Fibroblast of the aortic adventitia (primary cell): ENCODE measurements at regions not wholly inside any gene's neighbourhood (a gene's known extent, or its start where the extent isn't known, plus 50 kb on each side); places are given as distances from the start of the nearest gene placed in this dataset.

Experiments
- DNase-seq: peaks from one replicate; pipeline ENCODE4 v3.0.0-alpha.2; 2010; ENCODE audit warnings: low read depth
- H3K4me3 ChIP-seq: 2 replicates; pipeline ENCODE4 v1.5.1; 2011; ENCODE audit warnings: low read depth, mild to moderate bottlenecking, control low read depth, low read length, moderate library complexity
- TF ChIP-seq, protein P1 (sequence below): IDR thresholded peaks from 2 replicates; pipeline ENCODE4 v1.5.1; 2011; ENCODE audit warnings: mild to moderate bottlenecking, low read length, control low read depth, inconsistent platforms; ENCODE audit not compliant: insufficient read depth

DNA sequence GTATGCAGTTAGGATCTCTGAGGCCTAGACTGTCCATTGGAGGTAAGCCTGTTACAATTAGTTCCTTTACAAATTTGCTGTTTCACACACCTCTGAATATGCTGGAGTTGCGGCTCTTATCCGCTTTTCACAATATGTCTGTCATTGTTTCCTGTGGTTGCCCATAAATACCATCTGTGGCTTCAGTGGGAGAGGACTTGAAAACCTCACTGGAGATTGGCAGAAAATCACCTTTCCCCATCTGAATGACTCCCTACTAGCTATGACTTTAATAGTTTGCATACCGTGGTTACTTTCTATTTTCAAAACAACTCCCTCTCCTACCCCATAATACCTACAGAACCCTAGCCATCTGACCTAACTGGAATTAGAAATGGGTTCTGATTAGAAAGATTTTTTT lies 454.3 kb downstream of the PCDH17 start:
- TF ChIP-seq, protein P1, sequence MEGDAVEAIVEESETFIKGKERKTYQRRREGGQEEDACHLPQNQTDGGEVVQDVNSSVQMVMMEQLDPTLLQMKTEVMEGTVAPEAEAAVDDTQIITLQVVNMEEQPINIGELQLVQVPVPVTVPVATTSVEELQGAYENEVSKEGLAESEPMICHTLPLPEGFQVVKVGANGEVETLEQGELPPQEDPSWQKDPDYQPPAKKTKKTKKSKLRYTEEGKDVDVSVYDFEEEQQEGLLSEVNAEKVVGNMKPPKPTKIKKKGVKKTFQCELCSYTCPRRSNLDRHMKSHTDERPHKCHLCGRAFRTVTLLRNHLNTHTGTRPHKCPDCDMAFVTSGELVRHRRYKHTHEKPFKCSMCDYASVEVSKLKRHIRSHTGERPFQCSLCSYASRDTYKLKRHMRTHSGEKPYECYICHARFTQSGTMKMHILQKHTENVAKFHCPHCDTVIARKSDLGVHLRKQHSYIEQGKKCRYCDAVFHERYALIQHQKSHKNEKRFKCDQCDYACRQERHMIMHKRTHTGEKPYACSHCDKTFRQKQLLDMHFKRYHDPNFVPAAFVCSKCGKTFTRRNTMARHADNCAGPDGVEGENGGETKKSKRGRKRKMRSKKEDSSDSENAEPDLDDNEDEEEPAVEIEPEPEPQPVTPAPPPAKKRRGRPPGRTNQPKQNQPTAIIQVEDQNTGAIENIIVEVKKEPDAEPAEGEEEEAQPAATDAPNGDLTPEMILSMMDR: no peak
- no peak for DNase-seq
- no peak overlapping the region for H3K4me3 ChIP-seq

DNA sequence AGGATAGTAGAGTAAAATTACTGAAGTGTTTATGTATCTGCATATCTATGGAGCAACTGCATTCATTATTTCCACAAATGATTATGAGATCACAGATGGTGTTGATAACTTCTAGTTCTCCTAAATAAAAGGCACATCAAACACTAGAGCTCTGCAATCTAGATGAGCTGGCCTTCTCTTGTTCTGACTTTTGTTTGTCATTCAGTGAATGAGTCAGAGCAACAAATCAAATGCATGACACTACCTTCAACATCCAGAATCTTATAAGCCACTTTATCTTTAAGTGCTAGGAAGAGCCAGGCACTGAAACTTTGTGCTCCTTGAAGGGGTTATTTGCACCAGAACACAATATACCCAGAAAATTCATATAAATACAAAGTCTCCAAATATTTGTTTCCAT lies 456.0 kb downstream of the PCDH17 start:
- no peak overlapping the region for H3K4me3 ChIP-seq
- no peak for DNase-seq
- TF ChIP-seq, protein P1: no peak

DNA sequence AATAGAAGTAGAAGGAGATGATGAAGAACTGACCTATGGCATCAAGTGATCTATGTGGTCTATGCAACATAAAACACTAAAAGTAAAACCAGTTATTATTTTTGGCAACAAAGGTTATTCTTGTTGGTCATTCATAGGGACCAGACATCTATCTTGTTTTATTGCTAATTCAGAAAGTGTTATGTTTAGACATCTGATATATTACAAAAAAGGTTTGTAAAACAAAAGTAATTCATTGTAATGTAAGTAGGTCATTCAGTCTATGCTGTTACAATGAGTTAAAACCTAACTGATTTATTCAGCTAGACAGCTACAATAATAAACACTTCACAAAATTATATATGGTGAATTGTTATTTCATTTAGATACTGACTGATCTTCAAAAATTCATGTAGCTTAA lies 461.9 kb downstream of the PCDH17 start:
- H3K4me3 ChIP-seq: no peak overlapping the region
- TF ChIP-seq, protein P1: no peak
- no peak for DNase-seq

DNA sequence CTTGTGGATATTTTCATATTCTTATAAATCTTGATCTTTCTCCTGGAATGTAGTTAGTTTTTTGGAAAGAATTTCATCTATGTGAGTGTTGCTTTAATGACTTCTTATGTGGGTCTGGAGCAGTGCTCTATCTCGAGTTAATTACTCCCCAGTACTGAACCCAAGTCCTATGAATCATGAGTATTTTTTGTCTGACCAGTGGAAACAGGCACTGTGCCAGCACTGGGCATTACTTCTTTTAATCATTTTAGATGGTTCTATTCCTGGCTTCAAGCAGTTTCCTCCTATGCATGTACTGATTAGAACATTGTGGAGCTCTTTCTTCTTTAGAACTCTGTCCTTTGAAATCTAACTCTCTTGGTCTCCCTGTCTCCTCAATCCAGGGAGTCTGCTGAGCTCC lies 466.3 kb downstream of the PCDH17 start:
- DNase-seq: no peak
- H3K4me3 ChIP-seq: no peak overlapping the region
- TF ChIP-seq, protein P1: no peak

DNA sequence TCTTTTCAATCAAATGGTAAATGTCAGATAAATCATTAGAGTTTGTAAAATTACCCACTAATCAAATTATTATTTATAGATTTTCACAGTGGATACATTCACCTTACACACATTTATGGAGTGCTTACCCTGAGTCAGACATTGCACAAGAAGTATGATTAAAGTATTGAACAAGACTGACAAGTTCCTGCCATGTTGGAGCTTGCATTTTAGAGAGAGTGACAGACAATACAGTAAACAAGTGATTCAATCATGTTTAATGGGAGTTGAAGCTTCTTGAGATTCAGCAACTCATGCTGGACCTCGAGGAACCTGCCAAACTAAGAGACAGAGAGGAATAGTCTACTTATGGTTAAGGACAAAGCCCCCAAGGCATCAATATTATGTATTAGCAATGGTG lies 487.8 kb downstream of the PCDH17 start:
- TF ChIP-seq, protein P1: no peak
- no peak for DNase-seq
- no peak overlapping the region for H3K4me3 ChIP-seq

DNA sequence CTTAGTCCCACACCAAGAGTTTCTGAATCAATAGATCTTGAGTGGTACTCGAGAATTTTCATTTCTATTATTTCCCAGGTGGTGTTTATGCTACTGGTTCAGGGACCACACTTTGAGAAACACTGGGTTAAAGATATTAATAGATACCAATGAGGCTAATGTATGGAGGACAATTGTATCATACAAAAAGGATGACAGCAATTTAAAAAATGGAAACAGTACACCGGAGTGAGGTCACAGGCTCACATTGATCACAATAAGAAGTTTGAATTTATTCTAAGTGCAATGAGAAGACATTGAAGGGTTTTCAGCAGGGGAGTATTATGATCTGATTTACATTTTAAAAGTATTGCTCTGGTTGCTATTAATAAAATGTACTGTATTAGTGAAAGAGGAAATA lies 488.3 kb downstream of the PCDH17 start:
- no peak overlapping the region for H3K4me3 ChIP-seq
- DNase-seq: no peak
- TF ChIP-seq, protein P1: no peak

DNA sequence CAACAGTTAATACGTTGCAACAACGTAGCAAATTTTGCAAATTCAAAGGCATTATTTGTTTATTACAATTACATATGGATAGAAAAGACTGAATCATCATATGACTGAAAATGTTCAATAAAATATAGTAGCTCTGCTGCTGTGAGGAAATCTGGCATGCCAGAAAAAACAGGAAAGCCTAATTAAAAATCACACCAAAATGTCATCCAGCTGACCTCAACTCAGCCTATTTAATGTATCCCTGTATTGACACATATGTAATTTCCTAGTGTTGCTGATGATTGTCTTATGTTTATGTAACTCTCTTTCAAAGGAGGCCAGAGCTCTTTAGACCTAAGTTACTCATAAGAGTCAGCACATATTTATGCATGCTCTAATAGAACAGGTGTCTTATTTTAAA lies 495.0 kb downstream of the PCDH17 start:
- DNase-seq: no peak
- TF ChIP-seq, protein P1: no peak
- H3K4me3 ChIP-seq: no peak overlapping the region
